Mammary epithelial cell (primary cell): ENCODE measurements at regions not wholly inside any gene's neighbourhood (a gene's known extent, or its start where the extent isn't known, plus 50 kb on each side); places are given as distances from the start of the nearest gene placed in this dataset.

ENCODE experiments used
- CTCF ChIP-seq, 2 donors: IDR thresholded peaks in 1 of 2; conservative IDR thresholded peaks in 1 of 2; 2 replicates each; pipeline ENCODE4 v1.5.1; 2011 to 2012; ENCODE audit warnings: inconsistent platforms in 2 of 2, low read length in 2 of 2, mild to moderate bottlenecking in 2 of 2, control low read depth in 1 of 2, low read depth in 1 of 2; ENCODE audit not compliant: insufficient read depth in 1 of 2; ENCODE audit errors: extremely low read depth in 1 of 2
- EZH2 ChIP-seq: IDR thresholded peaks from 2 replicates; pipeline ENCODE4 v1.6.1; 2012; ENCODE audit warnings: low read length, inconsistent platforms, borderline replicate concordance

- TF ChIP-seq CTCF (conservative IDR thresholded peaks at IDR 0.05 in 1 of 2, IDR thresholded peaks at IDR 0.05 in 1 of 2; ENCODE audit: extremely low read depth in 1 of 2, insufficient read depth in 1 of 2, low read depth in 1 of 2, low read length in 2 of 2), result no peak
- no peak for TF ChIP-seq EZH2
Observed at GRCh38 chr7:98707076-98707475, 90.0 kb downstream of the NPTX2 start.
